Colonic mucosa (tissue), 4 donors: ENCODE measurements at regions not wholly inside any gene's neighbourhood (a gene's known extent, or its start where the extent isn't known, plus 50 kb on each side); places are given as distances from the start of the nearest gene placed in this dataset.

Experiments used
- DNase-seq: peaks from one replicate; pipeline ENCODE4 v3.0.0-alpha.2; 2020
- H3K27ac ChIP-seq: fragments of 200-600 bp; one replicate; pipeline ENCODE4 v1.8.0; 2021
- H3K27me3 ChIP-seq: fragments of 200-600 bp; one replicate; pipeline ENCODE4 v1.8.0; 2021
- H3K36me3 ChIP-seq: fragments of 200-600 bp; one replicate; pipeline ENCODE4 v1.8.0; 2021
- H3K4me1 ChIP-seq: fragments of 200-600 bp; one replicate; pipeline ENCODE4 v1.8.0; 2021; ENCODE audit warnings: mild to moderate bottlenecking
- H3K4me3 ChIP-seq: fragments of 200-600 bp; one replicate; pipeline ENCODE4 v1.8.0; 2021
- H3K9ac ChIP-seq, 2 donors: one replicate each; pipeline ENCODE4 v1.7.0; 2013; ENCODE audit warnings: control low read depth in 2 of 2, low read depth in 2 of 2, low read length in 2 of 2
- H3K9me3 ChIP-seq: fragments of 200-600 bp; one replicate; pipeline ENCODE4 v1.8.0; 2021
- CTCF ChIP-seq: fragments of 200-600 bp; IDR thresholded peaks from one replicate; pipeline ENCODE4 v1.8.0; 2022; ENCODE audit warnings: antibody characterized with exemption, mild to moderate bottlenecking
- intact Hi-C: fragments of 100-400 bp; cut with DNase I; formaldehyde crosslinking; loops from one replicate; pipeline ENCODE4 v1.14.1; 2022
- donor health status: healthy.
- donor health status: DM: no; HTN: no; CAD: no.
- donor health status: DM: no; HTN: no; CAD: no.

GRCh38 chr11:79830446-79830845 lies 389.6 kb upstream of the TENM4 start:
- no peaks in the 10 kb centered on the region for H3K9me3 ChIP-seq
- no peak for TF ChIP-seq CTCF
- H3K9ac ChIP-seq: no peak overlapping the region
- no peak overlapping the region for H3K27ac ChIP-seq
- H3K36me3 ChIP-seq: no peaks in the 10 kb centered on the region
- no peaks in the 10 kb centered on the region for H3K4me1 ChIP-seq
- intact Hi-C loops: no loop called here
- H3K27me3 ChIP-seq: no peaks in the 10 kb centered on the region
- no peak overlapping the region for H3K4me3 ChIP-seq
- no peak for DNase-seq

GRCh38 chr11:79829891-79830290 lies 389.1 kb upstream of the TENM4 start:
- H3K9me3 ChIP-seq: no peaks in the 10 kb centered on the region
- H3K27me3 ChIP-seq: no peaks in the 10 kb centered on the region
- H3K9ac ChIP-seq: no peak overlapping the region
- DNase-seq: no peak
- no peak overlapping the region for H3K4me3 ChIP-seq
- H3K4me1 ChIP-seq: no peaks in the 10 kb centered on the region
- no peak overlapping the region for H3K27ac ChIP-seq
- TF ChIP-seq CTCF: no peak
- intact Hi-C loops: no loop called here
- no peaks in the 10 kb centered on the region for H3K36me3 ChIP-seq

GRCh38 chr11:79822766-79823165 lies 381.9 kb upstream of the TENM4 start:
- DNase-seq: no peak
- no peaks in the 10 kb centered on the region for H3K9me3 ChIP-seq
- H3K4me1 ChIP-seq: no peaks in the 10 kb centered on the region
- H3K9ac ChIP-seq: no peak overlapping the region
- no peaks in the 10 kb centered on the region for H3K27me3 ChIP-seq
- no peak overlapping the region for H3K27ac ChIP-seq
- intact Hi-C loops: no loop called here
- no peak overlapping the region for H3K4me3 ChIP-seq
- TF ChIP-seq CTCF: no peak
- H3K36me3 ChIP-seq: no peaks in the 10 kb centered on the region

GRCh38 chr11:79813551-79813950 lies 372.7 kb upstream of the TENM4 start:
- Histone ChIP-seq H3K9me3 (no peaks in the 10 kb centered on the region), H3K36me3 (no peaks in the 10 kb centered on the region), H3K27ac (no peak overlapping the region), H3K9ac (no peak overlapping the region), H3K4me3 (no peak overlapping the region), H3K4me1 (no peaks in the 10 kb centered on the region), H3K27me3 (no peaks in the 10 kb centered on the region)
- intact Hi-C loops: no loop called here
- TF ChIP-seq CTCF: no peak
- DNase-seq: no peak

GRCh38 chr11:79809487-79809886 lies 368.7 kb upstream of the TENM4 start:
- TF ChIP-seq CTCF: no peak
- Histone ChIP-seq H3K27ac (no peak overlapping the region), H3K27me3 (no peaks in the 10 kb centered on the region), H3K9ac (no peak overlapping the region), H3K4me1 (no peaks in the 10 kb centered on the region), H3K36me3 (no peaks in the 10 kb centered on the region), H3K9me3 (no peaks in the 10 kb centered on the region), H3K4me3 (no peak overlapping the region)
- no peak for DNase-seq
- intact Hi-C loops: no loop called here

- Histone ChIP-seq H3K9ac (no peak overlapping the region), H3K36me3 (no peaks in the 10 kb centered on the region), H3K27ac (no peak overlapping the region), H3K4me3 (no peak overlapping the region), H3K9me3 (no peaks in the 10 kb centered on the region), H3K27me3 (no peaks in the 10 kb centered on the region), H3K4me1 (no peaks in the 10 kb centered on the region)
- no peak for TF ChIP-seq CTCF
- no peak for DNase-seq
- intact Hi-C loops: no loop called here
Measured at GRCh38 chr11:79807506-79807905, 366.7 kb upstream of the TENM4 start.
